SK-N-SH treated with all-trans-retinoic acid at 6 μM for 48 hours (cell line): ENCODE measurements at regions not wholly inside any gene's neighbourhood (a gene's known extent, or its start where the extent isn't known, plus 50 kb on each side); places are given as distances from the start of the nearest gene placed in this dataset.

Source experiments
- CREB5 ChIP-seq: fragments of 250-450 bp; sonication (Bioruptor Pico); IDR thresholded peaks from 2 replicates; pipeline ENCODE4 v1.5.1; 2020; ENCODE audit warnings: low read depth, mild to moderate bottlenecking, moderate library complexity
- ESRRG ChIP-seq: fragments of 250-450 bp; sonication (Bioruptor Pico); IDR thresholded peaks from 2 replicates; pipeline ENCODE4 v1.6.1; 2021; ENCODE audit warnings: mild to moderate bottlenecking
- GLIS3 ChIP-seq: fragments of 250-450 bp; sonication (Bioruptor Pico); IDR thresholded peaks from 2 replicates; pipeline ENCODE4 v1.5.0; 2020; ENCODE audit warnings: mild to moderate bottlenecking, moderate library complexity
- PATZ1 ChIP-seq: fragments of 250-450 bp; sonication (Bioruptor Pico); IDR thresholded peaks from 2 replicates; pipeline ENCODE4 v1.8.0; 2020; ENCODE audit warnings: mild to moderate bottlenecking, moderate library complexity, borderline replicate concordance
- POU6F1 ChIP-seq: fragments of 250-450 bp; sonication (Bioruptor Pico); IDR thresholded peaks from 2 replicates; pipeline ENCODE4 v1.8.0; 2021; ENCODE audit warnings: low read depth, mild to moderate bottlenecking, moderate library complexity, borderline replicate concordance
- ZFP3 ChIP-seq: fragments of 250-450 bp; sonication (Bioruptor Pico); IDR thresholded peaks from 2 replicates; pipeline ENCODE4 v1.5.0; 2020; ENCODE audit warnings: mild to moderate bottlenecking, moderate library complexity
- ZNF565 ChIP-seq: fragments of 450-650 bp; formaldehyde crosslinking; conservative IDR thresholded peaks from 2 replicates; pipeline ENCODE4 v1.5.0; 2020; ENCODE audit warnings: low read depth, mild to moderate bottlenecking, moderate library complexity
- ZNF70 ChIP-seq: fragments of 450-650 bp; formaldehyde crosslinking; IDR thresholded peaks from 2 replicates; pipeline ENCODE4 v1.5.0; 2020; ENCODE audit warnings: mild to moderate bottlenecking, moderate library complexity
- ZNF8 ChIP-seq: fragments of 450-650 bp; formaldehyde crosslinking; IDR thresholded peaks from 2 replicates; pipeline ENCODE4 v1.5.0; 2020; ENCODE audit warnings: mild to moderate bottlenecking, moderate library complexity

- no peak for TF ChIP-seq ZNF70 (CRISPR knock-in tag)
- TF ChIP-seq PATZ1 (CRISPR knock-in tag) = no peak
- no peak for TF ChIP-seq ZFP3 (CRISPR knock-in tag)
- TF ChIP-seq POU6F1 (CRISPR knock-in tag) = no peak
- no peak for TF ChIP-seq ZNF8 (CRISPR knock-in tag)
- TF ChIP-seq CREB5 (CRISPR knock-in tag) = no peak
- TF ChIP-seq GLIS3 (CRISPR knock-in tag) = no peak
- no peak for TF ChIP-seq ZNF565 (CRISPR knock-in tag)
- TF ChIP-seq ESRRG = no peak
Observed at GRCh38 chr16:79303206-79303605, 297.3 kb downstream of the MAF start.
